ENCODE measurements at regions not wholly inside any gene's neighbourhood (a gene's known extent, or its start where the extent isn't known, plus 50 kb on each side); places are given as distances from the start of the nearest gene placed in this dataset.

GRCh38 chr6:87945966-87946365, 101.7 kb upstream of the SPACA1 start:
- H3K4me3 ChIP-seq = peak overlapping the region in 1 of 2 donors; percentile 19
- intact Hi-C loops (cut with DNase I) = loop anchor here (10.0 kb wide), 1 partner anchor 419 kb away; no protein-coding TSS in a partner anchor
- no peaks in the 10 kb centered on the region for H3K9me3 ChIP-seq
- H3K4me1 ChIP-seq = peaks cover 3 to 14% of the 10 kb centered on the region in 2 donors
- H3K36me3 ChIP-seq = no peaks in the 10 kb centered on the region
- TF ChIP-seq, protein P1, sequence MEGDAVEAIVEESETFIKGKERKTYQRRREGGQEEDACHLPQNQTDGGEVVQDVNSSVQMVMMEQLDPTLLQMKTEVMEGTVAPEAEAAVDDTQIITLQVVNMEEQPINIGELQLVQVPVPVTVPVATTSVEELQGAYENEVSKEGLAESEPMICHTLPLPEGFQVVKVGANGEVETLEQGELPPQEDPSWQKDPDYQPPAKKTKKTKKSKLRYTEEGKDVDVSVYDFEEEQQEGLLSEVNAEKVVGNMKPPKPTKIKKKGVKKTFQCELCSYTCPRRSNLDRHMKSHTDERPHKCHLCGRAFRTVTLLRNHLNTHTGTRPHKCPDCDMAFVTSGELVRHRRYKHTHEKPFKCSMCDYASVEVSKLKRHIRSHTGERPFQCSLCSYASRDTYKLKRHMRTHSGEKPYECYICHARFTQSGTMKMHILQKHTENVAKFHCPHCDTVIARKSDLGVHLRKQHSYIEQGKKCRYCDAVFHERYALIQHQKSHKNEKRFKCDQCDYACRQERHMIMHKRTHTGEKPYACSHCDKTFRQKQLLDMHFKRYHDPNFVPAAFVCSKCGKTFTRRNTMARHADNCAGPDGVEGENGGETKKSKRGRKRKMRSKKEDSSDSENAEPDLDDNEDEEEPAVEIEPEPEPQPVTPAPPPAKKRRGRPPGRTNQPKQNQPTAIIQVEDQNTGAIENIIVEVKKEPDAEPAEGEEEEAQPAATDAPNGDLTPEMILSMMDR (IDR thresholded peaks at IDR 0.05) = no peak
- peak in 1 of 2 donors; percentile 69 for DNase-seq (ENCODE audit: low spot score in 2 of 2)
- no peaks in the 10 kb centered on the region for H3K27me3 ChIP-seq
- peak overlapping the region; percentile 73 to 80 for H3K27ac ChIP-seq

- no peak overlapping the region for H3K4me3 ChIP-seq
- H3K27me3 ChIP-seq = no peaks in the 10 kb centered on the region
- peak overlapping the region; percentile 73 to 80 for H3K27ac ChIP-seq
- intact Hi-C loops (cut with DNase I) = loop anchor here (10.0 kb wide), 1 partner anchor 420 kb away; no protein-coding TSS in a partner anchor
- TF ChIP-seq, protein P1 (IDR thresholded peaks at IDR 0.05) = no peak
- H3K36me3 ChIP-seq = no peaks in the 10 kb centered on the region
- DNase-seq (ENCODE audit: low spot score in 2 of 2) = no peak
- H3K4me1 ChIP-seq = peaks cover 3 to 14% of the 10 kb centered on the region in 2 donors
- H3K9me3 ChIP-seq = no peaks in the 10 kb centered on the region
Observed at GRCh38 chr6:87945181-87945580, 102.5 kb upstream of the SPACA1 start.

DNA sequence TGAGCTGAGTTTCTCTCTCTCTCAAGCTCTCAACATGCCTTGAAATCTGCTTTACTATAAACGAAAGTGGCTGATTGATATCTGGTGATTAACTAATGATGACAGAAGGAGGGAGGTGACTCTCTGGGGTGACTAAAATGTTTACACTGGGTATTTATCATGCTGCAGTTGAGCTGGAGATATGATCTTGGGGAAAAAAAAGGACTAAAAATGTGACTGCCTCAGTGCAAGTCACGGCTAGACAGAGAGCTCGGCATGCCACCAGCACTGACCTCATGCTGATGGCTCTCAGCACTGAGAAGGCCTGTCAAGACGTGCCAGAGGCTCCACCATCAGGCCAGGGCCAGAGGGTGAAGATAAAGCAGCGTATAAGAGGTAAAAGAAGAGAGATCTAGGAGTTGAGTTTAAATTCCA, 103.1 kb upstream of the SPACA1 start:
- peaks cover 3 to 14% of the 10 kb centered on the region in 2 donors for H3K4me1 ChIP-seq
- H3K36me3 ChIP-seq = no peaks in the 10 kb centered on the region
- H3K4me3 ChIP-seq = peak overlapping the region in 1 of 2 donors; percentile 18
- DNase-seq (ENCODE audit: low spot score in 2 of 2) = peak; percentile 63 to 88
- H3K27ac ChIP-seq = peak overlapping the region; percentile 73 to 80
- H3K9me3 ChIP-seq = no peaks in the 10 kb centered on the region
- TF ChIP-seq, protein P1 (IDR thresholded peaks at IDR 0.05) = peak in 2 of 3 experiments; percentile 13 to 46
- intact Hi-C loops (cut with DNase I) = loop anchor here (5.0 to 10.0 kb wide), 4 partner anchors 223 to 643 kb away; partner anchors contain the start of gene CNR1
- H3K27me3 ChIP-seq = no peaks in the 10 kb centered on the region

DNA sequence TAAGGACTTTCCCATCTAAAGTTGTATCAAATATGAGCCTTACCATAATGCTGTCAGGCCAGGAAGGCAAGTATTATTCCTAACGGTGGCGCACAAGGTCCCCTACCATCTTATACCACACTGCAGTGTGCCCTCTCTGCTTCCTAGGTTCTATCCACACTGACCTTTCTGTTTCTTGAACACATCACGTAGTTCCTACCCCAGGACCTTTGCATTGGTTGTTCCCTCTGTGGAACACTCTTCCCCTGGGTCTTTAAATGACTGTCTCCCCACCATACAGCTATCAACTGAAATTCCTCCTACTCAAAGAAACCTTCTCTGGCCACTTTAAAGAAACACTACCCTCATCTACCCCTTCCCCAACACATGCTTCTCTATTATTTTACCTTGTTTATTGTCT, 104.5 kb upstream of the SPACA1 start:
- TF ChIP-seq, protein P1 (IDR thresholded peaks at IDR 0.05) = no peak
- H3K4me3 ChIP-seq = no peak overlapping the region
- no peak for DNase-seq (ENCODE audit: low spot score in 2 of 2)
- H3K27ac ChIP-seq = no peak overlapping the region
- intact Hi-C loops (cut with DNase I) = loop anchor here (5.0 to 10.0 kb wide), 4 partner anchors 224 to 644 kb away; partner anchors contain the start of gene CNR1
- no peaks in the 10 kb centered on the region for H3K27me3 ChIP-seq
- H3K36me3 ChIP-seq = no peaks in the 10 kb centered on the region
- H3K9me3 ChIP-seq = no peaks in the 10 kb centered on the region
- peaks cover 3 to 14% of the 10 kb centered on the region in 2 donors for H3K4me1 ChIP-seq

DNA sequence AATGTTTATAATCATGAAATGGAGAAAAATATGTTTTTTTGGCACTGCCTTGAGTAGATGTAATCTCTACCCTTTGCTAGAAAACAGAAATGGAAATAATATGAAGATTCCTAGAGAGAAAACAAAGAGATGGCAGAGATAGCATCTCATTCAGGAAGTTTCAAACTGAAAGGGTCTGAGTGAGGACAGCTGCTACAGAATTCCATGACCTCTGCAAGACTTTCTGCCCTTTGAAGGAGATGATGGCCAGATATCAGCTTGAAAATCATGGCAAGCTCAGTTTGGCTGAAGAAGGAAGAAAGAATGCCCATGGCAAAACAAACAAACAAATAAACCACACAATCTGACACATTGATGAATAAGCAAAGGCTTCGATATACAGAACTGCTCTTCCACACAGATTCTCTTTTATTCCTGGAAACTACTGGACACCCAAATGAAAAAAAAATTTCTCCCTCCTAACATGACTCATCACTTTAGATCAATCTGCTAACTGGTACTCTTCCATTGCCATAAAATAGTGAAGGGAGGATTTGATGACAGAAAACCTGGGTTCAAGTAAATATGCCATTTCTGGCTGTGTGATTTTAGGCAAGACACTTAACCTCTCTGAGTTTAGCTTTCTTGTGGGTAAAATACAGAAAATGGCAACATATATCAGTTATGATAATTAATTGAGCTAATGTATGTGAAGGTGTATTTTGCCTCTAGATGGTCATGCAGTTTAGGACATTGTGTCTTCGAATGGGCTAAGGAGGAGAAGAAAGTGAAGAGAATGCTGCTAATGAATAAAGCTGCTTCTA, 105.9 kb upstream of the SPACA1 start:
- TF ChIP-seq, protein P1 (IDR thresholded peaks at IDR 0.05) = no peak
- Histone ChIP-seq H3K9me3 (no peaks in the 10 kb centered on the region), H3K4me1 (peaks cover 3 to 14% of the 10 kb centered on the region in 2 donors), H3K36me3 (no peaks in the 10 kb centered on the region), H3K27ac (no peak overlapping the region), H3K27me3 (no peaks in the 10 kb centered on the region), H3K4me3 (no peak overlapping the region)
- no peak for DNase-seq (ENCODE audit: low spot score in 2 of 2)
- intact Hi-C loops (cut with DNase I) = loop anchor here (5.0 to 10.0 kb wide), 4 partner anchors 226 to 646 kb away; partner anchors contain the start of gene CNR1
